ENCODE measurements at regions not wholly inside any gene's neighbourhood (a gene's known extent, or its start where the extent isn't known, plus 50 kb on each side); places are given as distances from the start of the nearest gene placed in this dataset.

DNA sequence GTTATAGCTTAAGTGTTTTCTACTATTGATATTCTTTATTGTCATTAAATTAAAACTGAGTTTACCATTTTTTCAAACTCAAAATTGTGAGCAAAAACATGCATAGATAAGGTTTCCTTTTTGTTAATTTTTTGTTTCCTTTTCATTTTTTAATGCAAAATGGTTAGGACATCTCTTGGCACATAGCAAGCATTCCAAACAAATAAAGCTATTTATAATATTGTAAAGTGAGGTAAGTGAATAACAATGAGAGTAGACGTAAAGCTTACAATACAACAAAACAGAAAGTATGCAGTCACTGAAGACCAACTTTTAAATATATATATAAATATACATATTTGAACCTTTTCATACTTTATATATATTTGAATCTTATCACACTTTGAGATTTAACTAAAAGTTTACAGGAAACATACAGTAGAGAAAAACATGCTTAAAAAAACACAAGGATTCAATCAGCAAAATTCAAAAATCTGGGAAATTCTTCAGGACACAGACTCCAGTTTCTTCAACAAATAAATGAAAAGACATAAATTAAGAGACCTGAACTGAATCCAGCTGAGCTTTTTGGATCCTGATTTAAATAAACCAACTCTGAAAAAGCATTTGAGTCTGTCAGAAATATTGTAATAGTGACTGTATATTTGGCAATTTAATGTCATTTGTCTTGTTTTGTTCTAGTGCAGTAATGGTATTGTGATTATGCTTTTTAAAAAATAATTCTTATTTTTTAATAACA, 67.5 kb upstream of the SAMSN1 start:
- TF ChIP-seq ZNF501 (tag by site-specific recombination; IDR thresholded peaks at IDR 0.05) (no peak), TCF7L2 (IDR thresholded peaks at IDR 0.05; ENCODE audit: borderline replicate concordance, low read depth, low read length) (no peak), ZNF530 (tag by site-specific recombination; IDR thresholded peaks at IDR 0.05; ENCODE audit: low read depth) (no peak), ZNF16 (tag by site-specific recombination; IDR thresholded peaks at IDR 0.05; ENCODE audit: low read depth) (no peak)
- TF ChIP-seq, protein P1, sequence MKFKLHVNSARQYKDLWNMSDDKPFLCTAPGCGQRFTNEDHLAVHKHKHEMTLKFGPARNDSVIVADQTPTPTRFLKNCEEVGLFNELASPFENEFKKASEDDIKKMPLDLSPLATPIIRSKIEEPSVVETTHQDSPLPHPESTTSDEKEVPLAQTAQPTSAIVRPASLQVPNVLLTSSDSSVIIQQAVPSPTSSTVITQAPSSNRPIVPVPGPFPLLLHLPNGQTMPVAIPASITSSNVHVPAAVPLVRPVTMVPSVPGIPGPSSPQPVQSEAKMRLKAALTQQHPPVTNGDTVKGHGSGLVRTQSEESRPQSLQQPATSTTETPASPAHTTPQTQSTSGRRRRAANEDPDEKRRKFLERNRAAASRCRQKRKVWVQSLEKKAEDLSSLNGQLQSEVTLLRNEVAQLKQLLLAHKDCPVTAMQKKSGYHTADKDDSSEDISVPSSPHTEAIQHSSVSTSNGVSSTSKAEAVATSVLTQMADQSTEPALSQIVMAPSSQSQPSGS (tag by site-specific recombination; IDR thresholded peaks at IDR 0.05; ENCODE audit: low read depth): no peak
- TF ChIP-seq, protein P2, sequence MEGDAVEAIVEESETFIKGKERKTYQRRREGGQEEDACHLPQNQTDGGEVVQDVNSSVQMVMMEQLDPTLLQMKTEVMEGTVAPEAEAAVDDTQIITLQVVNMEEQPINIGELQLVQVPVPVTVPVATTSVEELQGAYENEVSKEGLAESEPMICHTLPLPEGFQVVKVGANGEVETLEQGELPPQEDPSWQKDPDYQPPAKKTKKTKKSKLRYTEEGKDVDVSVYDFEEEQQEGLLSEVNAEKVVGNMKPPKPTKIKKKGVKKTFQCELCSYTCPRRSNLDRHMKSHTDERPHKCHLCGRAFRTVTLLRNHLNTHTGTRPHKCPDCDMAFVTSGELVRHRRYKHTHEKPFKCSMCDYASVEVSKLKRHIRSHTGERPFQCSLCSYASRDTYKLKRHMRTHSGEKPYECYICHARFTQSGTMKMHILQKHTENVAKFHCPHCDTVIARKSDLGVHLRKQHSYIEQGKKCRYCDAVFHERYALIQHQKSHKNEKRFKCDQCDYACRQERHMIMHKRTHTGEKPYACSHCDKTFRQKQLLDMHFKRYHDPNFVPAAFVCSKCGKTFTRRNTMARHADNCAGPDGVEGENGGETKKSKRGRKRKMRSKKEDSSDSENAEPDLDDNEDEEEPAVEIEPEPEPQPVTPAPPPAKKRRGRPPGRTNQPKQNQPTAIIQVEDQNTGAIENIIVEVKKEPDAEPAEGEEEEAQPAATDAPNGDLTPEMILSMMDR (tag by site-specific recombination; IDR thresholded peaks at IDR 0.05): no peak
- TF ChIP-seq, protein P3, sequence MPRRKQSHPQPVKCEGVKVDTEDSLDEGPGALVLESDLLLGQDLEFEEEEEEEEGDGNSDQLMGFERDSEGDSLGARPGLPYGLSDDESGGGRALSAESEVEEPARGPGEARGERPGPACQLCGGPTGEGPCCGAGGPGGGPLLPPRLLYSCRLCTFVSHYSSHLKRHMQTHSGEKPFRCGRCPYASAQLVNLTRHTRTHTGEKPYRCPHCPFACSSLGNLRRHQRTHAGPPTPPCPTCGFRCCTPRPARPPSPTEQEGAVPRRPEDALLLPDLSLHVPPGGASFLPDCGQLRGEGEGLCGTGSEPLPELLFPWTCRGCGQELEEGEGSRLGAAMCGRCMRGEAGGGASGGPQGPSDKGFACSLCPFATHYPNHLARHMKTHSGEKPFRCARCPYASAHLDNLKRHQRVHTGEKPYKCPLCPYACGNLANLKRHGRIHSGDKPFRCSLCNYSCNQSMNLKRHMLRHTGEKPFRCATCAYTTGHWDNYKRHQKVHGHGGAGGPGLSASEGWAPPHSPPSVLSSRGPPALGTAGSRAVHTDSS (tag by site-specific recombination; IDR thresholded peaks at IDR 0.05): no peak
